WTC11 (cell line): ENCODE measurements at regions not wholly inside any gene's neighbourhood (a gene's known extent, or its start where the extent isn't known, plus 50 kb on each side); places are given as distances from the start of the nearest gene placed in this dataset.
A peak's percentile ranks its signal among the peaks of the same experiment; 100 is the strongest.

Experiments
- ATAC-seq: fragments of 200-7000 bp; cut with Tn5 transposase; 2 replicates; pipeline ENCODE4 v1.10.0; 2021; ENCODE audit warnings: mild to moderate bottlenecking, moderate library complexity
- CTCF ChIA-PET: fragments of 300-600 bp; sonication (Branson Sonifier 250); formaldehyde crosslinking; loops from one replicate; lab custom pipeline; 2021; ENCODE audit warnings: antibody characterized with exemption; lab: Charles Lee
- POLR2A ChIA-PET: fragments of 350-600 bp; sonication (Branson Sonifier 250); formaldehyde crosslinking; loops from one replicate; lab custom pipeline; 2021; ENCODE audit warnings: antibody characterized with exemption; lab: Charles Lee
- DNase-seq: peaks from one replicate; pipeline ENCODE4 v3.0.0; 2021; ENCODE audit warnings: low spot score
- H3K27ac Mint-ChIP-seq: 2 replicates; pipeline ENCODE4 v1.8.0; 2021; ENCODE audit warnings: mixed read lengths
- H3K27me3 Mint-ChIP-seq: 2 replicates; pipeline ENCODE4 v1.8.0; 2021; ENCODE audit warnings: low read depth, mild to moderate bottlenecking, moderate library complexity, mixed read lengths
- H3K36me3 Mint-ChIP-seq: 2 replicates; pipeline ENCODE4 v1.8.0; 2021; ENCODE audit warnings: mixed read lengths
- H3K4me1 Mint-ChIP-seq: 2 replicates; pipeline ENCODE4 v1.8.0; 2022; ENCODE audit warnings: mixed read lengths
- H3K4me3 Mint-ChIP-seq: 2 replicates; pipeline ENCODE4 v1.8.0; 2021; ENCODE audit warnings: mild to moderate bottlenecking, moderate library complexity, mixed read lengths
- H3K9me3 Mint-ChIP-seq: 2 replicates; pipeline ENCODE4 v1.8.0; 2021; ENCODE audit warnings: mixed read lengths
- GTF2I ChIP-seq: fragments of 250-450 bp; sonication (Bioruptor Pico); conservative IDR thresholded peaks from 2 replicates; pipeline ENCODE4 v1.4.0; 2021; ENCODE audit warnings: mild to moderate bottlenecking
- JAZF1 ChIP-seq: fragments of 250-450 bp; sonication (Bioruptor Pico); IDR thresholded peaks from 2 replicates; pipeline ENCODE4 v1.9.0; 2021; ENCODE audit warnings: moderate library complexity, mild to moderate bottlenecking, inconsistent platforms
- JUN ChIP-seq: sonication (generic); formaldehyde crosslinking; IDR thresholded peaks from 2 replicates; pipeline ENCODE4 v1.8.0; 2023; ENCODE audit warnings: mild to moderate bottlenecking, missing genetic modification reagents
- KAT7 ChIP-seq: sonication (generic); formaldehyde crosslinking; IDR thresholded peaks from 2 replicates; pipeline ENCODE4 v1.8.1; 2023; ENCODE audit warnings: missing genetic modification reagents, mild to moderate bottlenecking, borderline replicate concordance
- OVOL2 ChIP-seq: fragments of 250-450 bp; sonication (Bioruptor Pico); IDR thresholded peaks from 2 replicates; pipeline ENCODE4 v1.9.0; 2021; ENCODE audit warnings: mild to moderate bottlenecking, borderline replicate concordance
- SMAD3 ChIP-seq: sonication (generic); formaldehyde crosslinking; IDR thresholded peaks from 2 replicates; pipeline ENCODE4 v1.8.0; 2022; ENCODE audit warnings: missing genetic modification reagents, mild to moderate bottlenecking, borderline replicate concordance
- SMAD4 ChIP-seq: sonication (generic); formaldehyde crosslinking; IDR thresholded peaks from 2 replicates; pipeline ENCODE4 v1.8.0; 2022; ENCODE audit warnings: mild to moderate bottlenecking, missing genetic modification reagents
- SOX15 ChIP-seq: fragments of 250-450 bp; sonication (Bioruptor Pico); IDR thresholded peaks from 2 replicates; pipeline ENCODE4 v1.9.0; 2021; ENCODE audit warnings: mild to moderate bottlenecking
- SP1 ChIP-seq: sonication (generic); formaldehyde crosslinking; conservative IDR thresholded peaks from 2 replicates; pipeline ENCODE4 v1.8.1; 2022; ENCODE audit warnings: missing genetic modification reagents
- ZNF138 ChIP-seq: sonication (generic); formaldehyde crosslinking; conservative IDR thresholded peaks from 2 replicates; pipeline ENCODE4 v1.8.1; 2022; ENCODE audit warnings: mild to moderate bottlenecking, moderate library complexity, missing genetic modification reagents
- ZNF317 ChIP-seq: sonication (generic); formaldehyde crosslinking; IDR thresholded peaks from 2 replicates; pipeline ENCODE4 v1.8.1; 2023; ENCODE audit warnings: low read depth, mild to moderate bottlenecking, moderate library complexity, missing genetic modification reagents, borderline replicate concordance
- ZNF423 ChIP-seq: fragments of 250-450 bp; sonication (Bioruptor Pico); IDR thresholded peaks from 2 replicates; pipeline ENCODE4 v2.1.2; 2022; ENCODE audit warnings: mild to moderate bottlenecking, moderate library complexity
- TF ChIP-seq, protein P1 (sequence below): sonication (generic); formaldehyde crosslinking; conservative IDR thresholded peaks from 2 replicates; pipeline ENCODE4 v1.8.1; 2022; ENCODE audit warnings: mild to moderate bottlenecking, missing genetic modification reagents
- TF ChIP-seq, protein P2 (sequence below): fragments of 250-450 bp; sonication (Bioruptor Pico); IDR thresholded peaks from 2 replicates; pipeline ENCODE4 v2.1.2; 2022; ENCODE audit warnings: mild to moderate bottlenecking, moderate library complexity
- TF ChIP-seq, protein P3 (sequence below): sonication (generic); formaldehyde crosslinking; IDR thresholded peaks from 2 replicates; pipeline ENCODE4 v1.8.1; 2023; ENCODE audit warnings: mild to moderate bottlenecking, missing genetic modification reagents, moderate library complexity
- TF ChIP-seq, protein P4 (sequence below): fragments of 250-450 bp; sonication (Bioruptor Pico); conservative IDR thresholded peaks from 2 replicates; pipeline ENCODE4 v1.9.0; 2021; ENCODE audit warnings: mild to moderate bottlenecking
- TF ChIP-seq, protein P5 (sequence below): sonication (generic); formaldehyde crosslinking; IDR thresholded peaks from 2 replicates; pipeline ENCODE4 v1.8.0; 2022; ENCODE audit warnings: mild to moderate bottlenecking, missing genetic modification reagents
- TF ChIP-seq, protein P6 (sequence below): fragments of 200-600 bp; IDR thresholded peaks from 2 replicates; pipeline ENCODE4 v1.8.0; 2022; ENCODE audit warnings: antibody characterized with exemption

DNA sequence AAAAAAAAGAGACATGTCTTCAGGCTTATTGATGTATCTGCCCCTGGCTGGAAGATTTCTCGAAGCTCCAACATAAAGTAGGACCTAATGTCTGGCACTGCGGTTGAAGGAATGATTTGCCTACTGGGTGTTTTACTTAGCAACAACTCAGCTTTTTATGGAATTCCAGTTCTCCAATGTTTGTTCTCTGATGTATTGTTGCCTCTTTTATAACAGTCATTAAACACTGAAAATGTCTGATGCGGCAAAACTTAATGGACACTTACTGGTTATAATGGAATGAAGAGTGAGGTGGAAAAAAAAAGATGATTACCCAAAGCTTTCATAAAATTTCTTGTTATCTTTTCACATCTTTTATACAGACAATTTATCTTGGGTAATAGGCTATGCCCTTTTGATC, 75.6 kb upstream of the ZFP42 start:
- Mint-ChIP-seq H3K27ac (no peak overlapping the region), H3K4me3 (no peak overlapping the region), H3K36me3 (no peaks in the 10 kb centered on the region), H3K9me3 (peaks cover 13% of the 10 kb centered on the region; the same call in 1 of the 2 replicates)
- POLR2A ChIA-PET: interaction anchor here (0.7 kb wide), 1 partner anchor 25 kb away, joined by 5 read pairs; no protein-coding TSS in a partner anchor
- CTCF ChIA-PET: no interaction called here
- DNase-seq: no peak
- ATAC-seq: no peak
- no peak for TF ChIP-seq KAT7
- no peak for TF ChIP-seq JUN (CRISPR knock-in tag)
- no peak for TF ChIP-seq JAZF1 (CRISPR knock-in tag)
- no peak for TF ChIP-seq ZNF138 (CRISPR knock-in tag)
- TF ChIP-seq, all 79 proteins: peak for 0
- Mint-ChIP-seq H3K4me1 (no peaks in the 10 kb centered on the region), H3K27me3 (no peaks in the 10 kb centered on the region)

DNA sequence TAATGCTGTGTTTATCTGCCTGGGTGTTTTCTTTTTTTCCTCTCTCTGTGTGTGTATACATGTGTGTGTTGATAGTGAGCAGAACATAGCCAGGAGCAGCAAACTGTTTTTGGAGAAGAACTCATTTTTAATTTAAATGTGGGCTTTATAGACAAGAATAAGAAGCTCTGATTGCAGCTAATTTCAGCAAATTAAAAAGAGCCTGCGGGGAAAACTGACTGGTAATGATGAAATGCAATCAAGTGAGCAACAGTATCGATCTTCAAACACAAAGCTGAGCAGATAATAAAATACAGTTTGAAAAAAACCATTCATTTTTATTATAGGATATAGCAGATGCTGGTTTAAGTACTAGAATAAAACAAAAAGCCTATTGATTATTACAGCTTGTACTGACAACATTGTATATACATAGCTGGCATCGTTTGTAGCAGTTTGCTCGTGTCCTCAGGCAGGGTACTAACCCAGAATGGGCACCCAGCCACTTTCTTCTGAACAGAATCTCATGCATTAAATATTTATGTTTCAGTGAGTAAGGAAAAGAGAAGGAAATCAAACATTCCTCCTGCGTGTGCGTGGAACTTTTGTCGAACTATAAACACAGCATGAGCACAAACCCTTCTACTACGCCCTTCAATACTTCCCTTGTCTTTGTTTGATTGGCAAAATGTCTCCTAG, 73.5 kb upstream of the ZFP42 start:
- CTCF ChIA-PET: no interaction called here
- no peak for TF ChIP-seq OVOL2 (CRISPR knock-in tag)
- TF ChIP-seq, protein P1, sequence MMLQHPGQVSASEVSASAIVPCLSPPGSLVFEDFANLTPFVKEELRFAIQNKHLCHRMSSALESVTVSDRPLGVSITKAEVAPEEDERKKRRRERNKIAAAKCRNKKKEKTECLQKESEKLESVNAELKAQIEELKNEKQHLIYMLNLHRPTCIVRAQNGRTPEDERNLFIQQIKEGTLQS (CRISPR knock-in tag): no peak
- DNase-seq (no peak), ATAC-seq (no peak)
- H3K27me3 Mint-ChIP-seq: no peaks in the 10 kb centered on the region; the same call in 1 of the 2 replicates
- no peak overlapping the region for H3K27ac Mint-ChIP-seq
- H3K4me1 Mint-ChIP-seq: no peaks in the 10 kb centered on the region
- H3K36me3 Mint-ChIP-seq: no peaks in the 10 kb centered on the region
- peaks cover 18% of the 10 kb centered on the region; the same call in 1 of the 2 replicates for H3K9me3 Mint-ChIP-seq
- POLR2A ChIA-PET: interaction anchor here (0.6 kb wide), 1 partner anchor 300 kb away, joined by 6 read pairs; no protein-coding TSS in a partner anchor
- H3K4me3 Mint-ChIP-seq: no peak overlapping the region

DNA sequence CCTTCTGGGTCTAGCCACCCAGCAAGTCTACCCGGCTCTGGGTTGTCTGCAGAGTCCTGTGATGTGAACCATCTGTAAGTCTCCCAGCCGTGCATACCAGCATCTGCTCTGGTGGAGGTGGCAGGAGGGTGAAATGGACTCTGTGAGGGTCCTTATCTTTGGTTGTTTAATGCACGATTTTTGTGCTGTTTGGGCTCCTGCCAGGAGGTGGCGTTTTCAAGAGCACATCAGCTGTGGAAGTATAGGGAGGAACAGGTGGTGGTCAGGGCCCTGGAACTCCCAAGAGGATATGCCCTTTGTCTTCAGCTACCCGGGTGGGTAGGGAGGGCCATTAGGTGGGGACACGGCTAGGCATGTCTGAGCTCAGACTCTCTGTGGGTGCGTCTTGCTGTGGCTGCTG, 66.5 kb upstream of the ZFP42 start:
- peak; percentile 97 for ATAC-seq

DNA sequence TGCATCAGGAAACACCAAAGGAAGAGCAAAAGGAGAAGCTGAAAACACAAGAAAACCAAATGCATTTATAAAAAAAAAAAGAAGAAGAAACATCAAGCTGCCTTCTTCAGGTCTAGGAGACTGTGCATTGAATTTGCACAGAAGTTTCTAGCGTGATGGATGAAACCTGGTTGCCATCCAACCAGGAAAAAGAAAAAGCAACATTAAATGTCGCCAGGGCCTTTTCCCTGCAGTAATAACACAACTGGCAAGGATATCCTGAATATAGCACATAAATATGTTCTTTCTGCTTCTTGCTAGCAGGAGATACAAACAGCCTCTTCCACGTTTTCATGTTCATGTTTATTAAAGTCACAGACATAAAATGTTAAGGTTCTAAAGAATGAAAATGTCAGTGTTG, 60.8 kb upstream of the ZFP42 start:
- no peak for DNase-seq
- Mint-ChIP-seq H3K36me3 (no peaks in the 10 kb centered on the region), H3K27ac (no peak overlapping the region), H3K27me3 (no peaks in the 10 kb centered on the region; the same call in 1 of the 2 replicates), H3K4me3 (no peak overlapping the region), H3K9me3 (peaks cover 3% of the 10 kb centered on the region; the same call in 1 of the 2 replicates), H3K4me1 (peaks cover 8% of the 10 kb centered on the region; the same call in 1 of the 2 replicates)
- ATAC-seq: no peak
- CTCF ChIA-PET: no interaction called here
- no peak for TF ChIP-seq SMAD3 (CRISPR knock-in tag)
- TF ChIP-seq, protein P2, sequence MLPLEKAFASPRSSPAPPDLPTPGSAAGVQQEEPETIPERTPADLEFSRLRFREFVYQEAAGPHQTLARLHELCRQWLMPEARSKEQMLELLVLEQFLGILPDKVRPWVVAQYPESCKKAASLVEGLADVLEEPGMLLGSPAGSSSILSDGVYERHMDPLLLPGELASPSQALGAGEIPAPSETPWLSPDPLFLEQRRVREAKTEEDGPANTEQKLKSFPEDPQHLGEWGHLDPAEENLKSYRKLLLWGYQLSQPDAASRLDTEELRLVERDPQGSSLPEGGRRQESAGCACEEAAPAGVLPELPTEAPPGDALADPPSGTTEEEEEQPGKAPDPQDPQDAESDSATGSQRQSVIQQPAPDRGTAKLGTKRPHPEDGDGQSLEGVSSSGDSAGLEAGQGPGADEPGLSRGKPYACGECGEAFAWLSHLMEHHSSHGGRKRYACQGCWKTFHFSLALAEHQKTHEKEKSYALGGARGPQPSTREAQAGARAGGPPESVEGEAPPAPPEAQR (CRISPR knock-in tag): no peak
- TF ChIP-seq, protein P3, sequence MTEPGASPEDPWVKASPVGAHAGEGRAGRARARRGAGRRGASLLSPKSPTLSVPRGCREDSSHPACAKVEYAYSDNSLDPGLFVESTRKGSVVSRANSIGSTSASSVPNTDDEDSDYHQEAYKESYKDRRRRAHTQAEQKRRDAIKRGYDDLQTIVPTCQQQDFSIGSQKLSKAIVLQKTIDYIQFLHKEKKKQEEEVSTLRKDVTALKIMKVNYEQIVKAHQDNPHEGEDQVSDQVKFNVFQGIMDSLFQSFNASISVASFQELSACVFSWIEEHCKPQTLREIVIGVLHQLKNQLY: no peak
- TF ChIP-seq, protein P4, sequence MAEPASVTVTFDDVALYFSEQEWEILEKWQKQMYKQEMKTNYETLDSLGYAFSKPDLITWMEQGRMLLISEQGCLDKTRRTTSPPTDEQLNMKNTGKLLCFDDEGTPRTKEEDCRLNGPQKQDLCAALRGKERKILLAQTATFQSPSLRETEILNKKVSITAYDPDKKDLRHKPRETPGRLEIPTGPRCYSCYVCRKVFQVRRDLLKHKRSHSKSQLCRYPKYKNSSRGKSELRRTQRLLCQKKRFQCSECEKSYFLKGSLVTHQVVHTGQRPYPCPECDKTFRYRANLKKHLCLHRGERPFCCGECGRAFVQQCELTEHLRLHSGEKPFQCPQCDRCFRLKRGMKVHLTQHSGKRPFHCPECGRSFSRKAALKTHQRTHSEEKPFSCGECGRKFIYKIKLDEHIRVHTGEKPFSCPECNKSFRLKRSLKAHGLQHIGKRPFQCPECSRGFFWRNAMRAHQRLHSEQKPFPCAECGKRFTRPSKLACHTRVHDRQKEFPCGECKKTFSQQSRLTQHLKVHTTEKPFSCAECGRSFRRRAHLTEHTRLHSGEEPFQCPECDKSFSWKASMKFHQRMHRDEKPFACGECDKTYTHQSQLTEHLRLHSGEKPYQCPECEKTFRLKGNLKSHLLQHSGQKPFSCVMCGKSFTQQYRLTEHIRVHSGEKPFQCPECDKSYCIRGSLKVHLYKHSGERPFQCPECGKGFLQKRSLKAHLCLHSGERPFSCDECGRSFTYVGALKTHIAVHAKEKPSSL: no peak
- TF ChIP-seq KAT7: no peak
- TF ChIP-seq JAZF1 (CRISPR knock-in tag): no peak
- TF ChIP-seq, protein P5, sequence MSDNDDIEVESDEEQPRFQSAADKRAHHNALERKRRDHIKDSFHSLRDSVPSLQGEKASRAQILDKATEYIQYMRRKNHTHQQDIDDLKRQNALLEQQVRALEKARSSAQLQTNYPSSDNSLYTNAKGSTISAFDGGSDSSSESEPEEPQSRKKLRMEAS (CRISPR knock-in tag): no peak
- TF ChIP-seq GTF2I (CRISPR knock-in tag): no peak
- TF ChIP-seq SP1 (CRISPR knock-in tag): no peak
- TF ChIP-seq SOX15 (CRISPR knock-in tag): no peak
- no peak for TF ChIP-seq ZNF317 (CRISPR knock-in tag)
- POLR2A ChIA-PET: no interaction called here

More for the DNA sequence above, 66.5 kb upstream of the ZFP42 start:
- no peak overlapping the region for H3K27ac Mint-ChIP-seq
- no peaks in the 10 kb centered on the region for H3K36me3 Mint-ChIP-seq
- H3K27me3 Mint-ChIP-seq: no peaks in the 10 kb centered on the region; the same call in 1 of the 2 replicates
- POLR2A ChIA-PET: no interaction called here
- CTCF ChIA-PET: interaction anchor here (0.6 to 2.0 kb wide), 7 partner anchors 17 to 529 kb away, joined by 3 to 7 read pairs (median 4); no protein-coding TSS in a partner anchor
- H3K4me1 Mint-ChIP-seq: peaks cover 11% of the 10 kb centered on the region; the same call in 1 of the 2 replicates
- peak; percentile 69 for DNase-seq
- H3K4me3 Mint-ChIP-seq: no peak overlapping the region
- H3K9me3 Mint-ChIP-seq: peaks cover 15% of the 10 kb centered on the region
- TF ChIP-seq ZNF423 (CRISPR knock-in tag) (no peak), SMAD4 (no peak), SP1 (CRISPR knock-in tag) (no peak)
- TF ChIP-seq, protein P6, sequence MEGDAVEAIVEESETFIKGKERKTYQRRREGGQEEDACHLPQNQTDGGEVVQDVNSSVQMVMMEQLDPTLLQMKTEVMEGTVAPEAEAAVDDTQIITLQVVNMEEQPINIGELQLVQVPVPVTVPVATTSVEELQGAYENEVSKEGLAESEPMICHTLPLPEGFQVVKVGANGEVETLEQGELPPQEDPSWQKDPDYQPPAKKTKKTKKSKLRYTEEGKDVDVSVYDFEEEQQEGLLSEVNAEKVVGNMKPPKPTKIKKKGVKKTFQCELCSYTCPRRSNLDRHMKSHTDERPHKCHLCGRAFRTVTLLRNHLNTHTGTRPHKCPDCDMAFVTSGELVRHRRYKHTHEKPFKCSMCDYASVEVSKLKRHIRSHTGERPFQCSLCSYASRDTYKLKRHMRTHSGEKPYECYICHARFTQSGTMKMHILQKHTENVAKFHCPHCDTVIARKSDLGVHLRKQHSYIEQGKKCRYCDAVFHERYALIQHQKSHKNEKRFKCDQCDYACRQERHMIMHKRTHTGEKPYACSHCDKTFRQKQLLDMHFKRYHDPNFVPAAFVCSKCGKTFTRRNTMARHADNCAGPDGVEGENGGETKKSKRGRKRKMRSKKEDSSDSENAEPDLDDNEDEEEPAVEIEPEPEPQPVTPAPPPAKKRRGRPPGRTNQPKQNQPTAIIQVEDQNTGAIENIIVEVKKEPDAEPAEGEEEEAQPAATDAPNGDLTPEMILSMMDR: peak; percentile 62
